Cardiac fibroblast (primary cell): ENCODE measurements at regions not wholly inside any gene's neighbourhood (a gene's known extent, or its start where the extent isn't known, plus 50 kb on each side); places are given as distances from the start of the nearest gene placed in this dataset.

Experiments
- DNase-seq, 2 donors: peaks; one replicate each; pipeline versions ENCODE4 v3.0.0 to v3.0.0-alpha.2; 2010; ENCODE audit warnings: low read depth in 2 of 2
- H3K4me3 ChIP-seq, 2 donors: replicated peaks in 1 of 2; 1 replicate in 1 of 2; 2 replicates in 1 of 2; pipeline ENCODE4 v1.5.1; 2011; ENCODE audit warnings: low read depth in 2 of 2, low read length in 2 of 2, mild to moderate bottlenecking in 2 of 2, moderate library complexity in 1 of 2
- CTCF ChIP-seq: IDR thresholded peaks from one replicate; pipeline ENCODE4 v1.5.1; 2011; ENCODE audit warnings: low read depth, mild to moderate bottlenecking, low read length, inconsistent platforms

- TF ChIP-seq CTCF, result no peak
- no peak for DNase-seq
- H3K4me3 ChIP-seq, result no peak overlapping the region
Measured at GRCh38 chr17:77580531-77581270, 377.8 kb upstream of the TNRC6C start.

- H3K4me3 ChIP-seq, result no peak overlapping the region
- no peak for TF ChIP-seq CTCF
- DNase-seq, result peak; percentile 19 to 49
Measured at GRCh38 chr17:77581480-77581879, 377.0 kb upstream of the TNRC6C start.

- DNase-seq, result no peak
- no peak for TF ChIP-seq CTCF
- H3K4me3 ChIP-seq, result no peak overlapping the region
Measured at GRCh38 chr17:77585142-77585860, 373.2 kb upstream of the TNRC6C start.

DNA sequence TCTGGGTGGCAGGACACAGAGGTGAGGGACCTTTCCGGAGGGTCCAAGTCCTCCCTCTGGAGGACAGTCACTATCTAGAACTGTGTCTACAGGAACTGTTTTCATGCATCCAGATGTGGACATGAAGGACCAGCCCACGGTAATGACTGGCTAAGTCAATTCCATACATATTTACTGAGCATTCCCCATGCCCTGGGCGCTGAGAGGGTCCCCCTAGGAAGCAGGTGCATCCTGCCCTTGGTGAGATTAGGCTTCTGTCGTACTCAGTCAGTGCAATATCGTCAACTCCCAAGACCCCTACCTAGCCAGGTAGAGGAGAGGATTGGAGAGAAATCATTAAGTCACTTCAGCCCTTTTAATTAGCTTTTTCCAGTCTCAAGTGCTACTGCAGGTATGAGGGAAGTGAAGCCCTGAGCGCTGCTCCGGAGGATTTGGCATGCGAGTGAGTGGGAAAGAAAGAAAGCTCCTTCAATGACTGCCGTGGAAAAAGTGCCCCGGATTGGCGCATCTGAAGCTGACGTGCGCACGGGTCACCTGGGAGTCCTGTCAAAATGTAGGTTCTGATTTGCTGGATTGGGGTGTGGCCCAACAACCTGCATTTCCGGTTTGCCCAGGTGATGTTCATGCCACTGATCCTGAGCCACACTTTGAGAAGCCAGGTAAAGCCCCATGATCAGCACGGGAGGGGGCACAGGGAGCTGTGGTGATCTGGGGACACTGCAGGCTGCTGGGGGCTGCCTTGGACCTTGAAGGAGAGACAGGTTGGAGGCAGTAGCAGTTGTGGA lies 367.4 kb upstream of the TNRC6C start:
- TF ChIP-seq CTCF, result no peak
- DNase-seq, result no peak
- H3K4me3 ChIP-seq, result no peak overlapping the region

GRCh38 chr17:77592106-77592865 lies 366.2 kb upstream of the TNRC6C start:
- DNase-seq, result no peak
- no peak for TF ChIP-seq CTCF
- no peak overlapping the region for H3K4me3 ChIP-seq

- DNase-seq, result no peak
- no peak overlapping the region for H3K4me3 ChIP-seq
- TF ChIP-seq CTCF, result no peak
Measured at GRCh38 chr17:77593081-77593480, 365.4 kb upstream of the TNRC6C start.
